GM12878 (cell line): ENCODE measurements at regions not wholly inside any gene's neighbourhood (a gene's known extent, or its start where the extent isn't known, plus 50 kb on each side); places are given as distances from the start of the nearest gene placed in this dataset.

Experiments used
- ATAC-seq: fragments of 200-7000 bp; cut with Tn5 transposase; 3 replicates; pipeline ENCODE4 v1.9.1; 2020; ENCODE audit warnings: mild to moderate bottlenecking, moderate library complexity
- BruUV-seq: library from RNA; stranded (reverse); fragments of 400-500 nt; replicated peaks from 2 replicates; lab custom pipeline; 2021; lab: Mats Ljungman, UMichigan
- CTCF ChIA-PET: fragments of 300-600 bp; sonication (Branson Sonifier 250); formaldehyde crosslinking; extraction: SDS; loops from one replicate; lab custom pipeline; 2021; ENCODE audit warnings: inconsistent platforms; lab: Yijun Ruan, JAX
- POLR2A ChIA-PET: fragments of 350-600 bp; formaldehyde crosslinking; extraction: SDS; loops from one replicate; lab custom pipeline; 2021; ENCODE audit warnings: inconsistent platforms; lab: Charles Lee
- RAD21 ChIA-PET: fragments of 300-600 bp; sonication (Branson Sonifier 250); formaldehyde crosslinking; loops from one replicate; lab custom pipeline; 2023; ENCODE audit warnings: antibody characterized with exemption; ENCODE audit not compliant: unreplicated experiment; lab: Charles Lee
- SMC1A ChIA-PET: fragments of 300-600 bp; sonication (Branson Sonifier 250); formaldehyde crosslinking; loops from one replicate; lab custom pipeline; 2023; ENCODE audit not compliant: unreplicated experiment, uncharacterized antibody; lab: Charles Lee
- DNase-seq: peaks from one replicate; pipeline ENCODE4 v3.0.0-alpha.2; 2011; ENCODE audit warnings: low read depth, low spot score
- FAIRE-seq: peaks from 3 replicates; lab custom pipeline; 2011; peaks lifted over from hg19 to GRCh38; lab: Jason Lieb, UNC
- H2AFZ ChIP-seq: 2 replicates; pipeline ENCODE4 v1.6.0; 2011; ENCODE audit warnings: low read depth, low read length, control low read depth; ENCODE audit not compliant: control insufficient read depth
- H3K27ac ChIP-seq: 2 replicates; pipeline ENCODE4 v1.5.1; 2011; ENCODE audit warnings: control low read depth; ENCODE audit not compliant: control insufficient read depth, insufficient read depth
- H3K27me3 ChIP-seq, 2 experiments: replicated peaks in 1 of 2; 2 replicates each; pipeline versions ENCODE4 v1.6.0 to v1.6.1; 2011; ENCODE audit warnings: low read length in 1 of 2; ENCODE audit not compliant: control insufficient read depth in 2 of 2, insufficient read depth in 2 of 2
- H3K36me3 ChIP-seq, 2 experiments: 2 replicates each; pipeline ENCODE4 v1.5.1; 2011; ENCODE audit warnings: low read length in 1 of 2; ENCODE audit not compliant: control insufficient read depth in 2 of 2, insufficient read depth in 2 of 2
- H3K4me1 ChIP-seq: 2 replicates; pipeline ENCODE4 v1.6.1; 2011; ENCODE audit warnings: mild to moderate bottlenecking, low read length, moderate library complexity, mixed read lengths; ENCODE audit not compliant: control insufficient read depth, insufficient read depth
- H3K4me2 ChIP-seq: 2 replicates; pipeline ENCODE4 v1.6.0; 2011; ENCODE audit warnings: control low read depth; ENCODE audit not compliant: control insufficient read depth, insufficient read depth
- H3K4me3 ChIP-seq: fragments of 200-600 bp; sonication (generic); 2 replicates; pipeline ENCODE4 v1.5.1; 2016
- H3K79me2 ChIP-seq: 2 replicates; pipeline ENCODE4 v1.6.0; 2011; ENCODE audit warnings: low read length; ENCODE audit not compliant: control insufficient read depth, insufficient read depth
- H3K9ac ChIP-seq: 2 replicates; pipeline ENCODE4 v1.8.0; 2011; ENCODE audit warnings: low read length, control low read depth, mixed read lengths; ENCODE audit not compliant: control insufficient read depth, insufficient read depth
- H3K9me3 ChIP-seq: replicated peaks from 3 replicates; pipeline ENCODE4 v1.5.1; 2011; ENCODE audit warnings: mild to moderate bottlenecking, low read length; ENCODE audit not compliant: control insufficient read depth, insufficient read depth
- H4K20me1 ChIP-seq: 2 replicates; pipeline ENCODE4 v1.6.0; 2011; ENCODE audit not compliant: control insufficient read depth, insufficient read depth
- ESRRA ChIP-seq: IDR thresholded peaks from 2 replicates; pipeline ENCODE4 v1.6.1; 2012; ENCODE audit warnings: mild to moderate bottlenecking, low read length, improper control_type of control experiment
- HDAC6 ChIP-seq: fragments of 200-600 bp; sonication (generic); IDR thresholded peaks from one replicate; pipeline ENCODE4 v1.8.0; 2017; ENCODE audit warnings: antibody characterized with exemption; ENCODE audit not compliant: unreplicated experiment
- MEF2A ChIP-seq: IDR thresholded peaks from 2 replicates; pipeline ENCODE4 v1.6.1; 2011; ENCODE audit warnings: low read depth, mild to moderate bottlenecking, low read length, moderate library complexity; ENCODE audit not compliant: insufficient read depth
- SPI1 ChIP-seq: IDR thresholded peaks from 2 replicates; pipeline ENCODE4 v1.6.1; 2011; ENCODE audit warnings: low read depth, mild to moderate bottlenecking, low read length, moderate library complexity, borderline replicate concordance; ENCODE audit not compliant: insufficient read depth
- SUZ12 ChIP-seq: fragments of 200-600 bp; sonication (generic); IDR thresholded peaks from one replicate; pipeline ENCODE4 v1.6.1; 2018; ENCODE audit warnings: antibody characterized with exemption, mild to moderate bottlenecking; ENCODE audit not compliant: unreplicated experiment
- TCF3 ChIP-seq: IDR thresholded peaks from 2 replicates; pipeline ENCODE4 v1.6.1; 2012; ENCODE audit warnings: low read depth, mild to moderate bottlenecking, low read length, borderline replicate concordance; ENCODE audit not compliant: insufficient read depth
- WGBS: methylation state at CpG from one replicate; pipeline ENCODE4 v1.1.6; 2016; ENCODE audit warnings: low lambda C conversion rate; ENCODE audit not compliant: insufficient replicate concordance, insufficient coverage; ENCODE audit errors: missing lambda C conversion rate; 5-methylcytosine and 5-hydroxymethylcytosine counted together
- in situ Hi-C: fragments of 300-500 bp; cut with MboI; formaldehyde crosslinking; loops from 9 replicates; pipeline ENCODE4 v1.14.3; 2018; ENCODE audit warnings: mixed read lengths
- intact Hi-C: fragments of 100-400 bp; cut with micrococcal nuclease; formaldehyde crosslinking; loops from one replicate; pipeline ENCODE4 v1.14.2; 2022; ENCODE audit not compliant: unreplicated experiment
- TF ChIP-seq, protein P1 (sequence below): fragments of 450-650 bp; IDR thresholded peaks from 2 replicates; pipeline ENCODE4 v1.6.1; 2017; ENCODE audit warnings: mild to moderate bottlenecking, moderate library complexity
- TF ChIP-seq, protein P2 (sequence below): IDR thresholded peaks from 2 replicates; pipeline ENCODE4 v1.6.1; 2012; ENCODE audit warnings: improper control_type of control experiment, low read depth, low read length; ENCODE audit not compliant: insufficient replicate concordance
- TF ChIP-seq, protein P3 (sequence below): fragments of 450-650 bp; formaldehyde crosslinking; IDR thresholded peaks from 2 replicates; pipeline ENCODE4 v1.4.0; 2020; ENCODE audit warnings: mild to moderate bottlenecking, moderate library complexity

DNA sequence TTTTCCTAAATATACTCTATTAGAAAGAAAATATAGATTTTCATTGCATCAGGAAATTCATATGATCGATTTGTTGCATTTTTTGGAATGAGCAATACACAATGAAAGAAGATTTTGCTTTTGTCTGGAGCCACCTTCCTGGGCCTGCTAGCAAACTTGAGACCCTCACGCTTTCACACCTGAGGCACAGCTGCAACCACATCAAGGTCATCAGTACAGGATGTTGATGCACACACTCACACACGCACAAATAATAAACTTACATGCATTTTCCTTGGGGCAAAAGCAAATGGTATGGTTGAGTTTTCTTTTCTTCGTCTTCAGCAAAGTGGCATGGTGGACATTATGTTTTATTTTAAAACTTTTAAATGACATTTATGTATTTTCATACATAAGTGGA lies 64.8 kb upstream of the SATB1 start:
- H3K4me3 ChIP-seq = no peak overlapping the region
- TF ChIP-seq HDAC6 (no peak), TCF3 (no peak), MEF2A (no peak), ESRRA (no peak), SPI1 (no peak), SUZ12 (no peak)
- TF ChIP-seq, protein P1, sequence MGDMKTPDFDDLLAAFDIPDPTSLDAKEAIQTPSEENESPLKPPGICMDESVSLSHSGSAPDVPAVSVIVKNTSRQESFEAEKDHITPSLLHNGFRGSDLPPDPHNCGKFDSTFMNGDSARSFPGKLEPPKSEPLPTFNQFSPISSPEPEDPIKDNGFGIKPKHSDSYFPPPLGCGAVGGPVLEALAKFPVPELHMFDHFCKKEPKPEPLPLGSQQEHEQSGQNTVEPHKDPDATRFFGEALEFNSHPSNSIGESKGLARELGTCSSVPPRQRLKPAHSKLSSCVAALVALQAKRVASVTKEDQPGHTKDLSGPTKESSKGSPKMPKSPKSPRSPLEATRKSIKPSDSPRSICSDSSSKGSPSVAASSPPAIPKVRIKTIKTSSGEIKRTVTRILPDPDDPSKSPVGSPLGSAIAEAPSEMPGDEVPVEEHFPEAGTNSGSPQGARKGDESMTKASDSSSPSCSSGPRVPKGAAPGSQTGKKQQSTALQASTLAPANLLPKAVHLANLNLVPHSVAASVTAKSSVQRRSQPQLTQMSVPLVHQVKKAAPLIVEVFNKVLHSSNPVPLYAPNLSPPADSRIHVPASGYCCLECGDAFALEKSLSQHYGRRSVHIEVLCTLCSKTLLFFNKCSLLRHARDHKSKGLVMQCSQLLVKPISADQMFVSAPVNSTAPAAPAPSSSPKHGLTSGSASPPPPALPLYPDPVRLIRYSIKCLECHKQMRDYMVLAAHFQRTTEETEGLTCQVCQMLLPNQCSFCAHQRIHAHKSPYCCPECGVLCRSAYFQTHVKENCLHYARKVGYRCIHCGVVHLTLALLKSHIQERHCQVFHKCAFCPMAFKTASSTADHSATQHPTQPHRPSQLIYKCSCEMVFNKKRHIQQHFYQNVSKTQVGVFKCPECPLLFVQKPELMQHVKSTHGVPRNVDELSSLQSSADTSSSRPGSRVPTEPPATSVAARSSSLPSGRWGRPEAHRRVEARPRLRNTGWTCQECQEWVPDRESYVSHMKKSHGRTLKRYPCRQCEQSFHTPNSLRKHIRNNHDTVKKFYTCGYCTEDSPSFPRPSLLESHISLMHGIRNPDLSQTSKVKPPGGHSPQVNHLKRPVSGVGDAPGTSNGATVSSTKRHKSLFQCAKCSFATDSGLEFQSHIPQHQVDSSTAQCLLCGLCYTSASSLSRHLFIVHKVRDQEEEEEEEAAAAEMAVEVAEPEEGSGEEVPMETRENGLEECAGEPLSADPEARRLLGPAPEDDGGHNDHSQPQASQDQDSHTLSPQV = no peak
- TF ChIP-seq, protein P2, sequence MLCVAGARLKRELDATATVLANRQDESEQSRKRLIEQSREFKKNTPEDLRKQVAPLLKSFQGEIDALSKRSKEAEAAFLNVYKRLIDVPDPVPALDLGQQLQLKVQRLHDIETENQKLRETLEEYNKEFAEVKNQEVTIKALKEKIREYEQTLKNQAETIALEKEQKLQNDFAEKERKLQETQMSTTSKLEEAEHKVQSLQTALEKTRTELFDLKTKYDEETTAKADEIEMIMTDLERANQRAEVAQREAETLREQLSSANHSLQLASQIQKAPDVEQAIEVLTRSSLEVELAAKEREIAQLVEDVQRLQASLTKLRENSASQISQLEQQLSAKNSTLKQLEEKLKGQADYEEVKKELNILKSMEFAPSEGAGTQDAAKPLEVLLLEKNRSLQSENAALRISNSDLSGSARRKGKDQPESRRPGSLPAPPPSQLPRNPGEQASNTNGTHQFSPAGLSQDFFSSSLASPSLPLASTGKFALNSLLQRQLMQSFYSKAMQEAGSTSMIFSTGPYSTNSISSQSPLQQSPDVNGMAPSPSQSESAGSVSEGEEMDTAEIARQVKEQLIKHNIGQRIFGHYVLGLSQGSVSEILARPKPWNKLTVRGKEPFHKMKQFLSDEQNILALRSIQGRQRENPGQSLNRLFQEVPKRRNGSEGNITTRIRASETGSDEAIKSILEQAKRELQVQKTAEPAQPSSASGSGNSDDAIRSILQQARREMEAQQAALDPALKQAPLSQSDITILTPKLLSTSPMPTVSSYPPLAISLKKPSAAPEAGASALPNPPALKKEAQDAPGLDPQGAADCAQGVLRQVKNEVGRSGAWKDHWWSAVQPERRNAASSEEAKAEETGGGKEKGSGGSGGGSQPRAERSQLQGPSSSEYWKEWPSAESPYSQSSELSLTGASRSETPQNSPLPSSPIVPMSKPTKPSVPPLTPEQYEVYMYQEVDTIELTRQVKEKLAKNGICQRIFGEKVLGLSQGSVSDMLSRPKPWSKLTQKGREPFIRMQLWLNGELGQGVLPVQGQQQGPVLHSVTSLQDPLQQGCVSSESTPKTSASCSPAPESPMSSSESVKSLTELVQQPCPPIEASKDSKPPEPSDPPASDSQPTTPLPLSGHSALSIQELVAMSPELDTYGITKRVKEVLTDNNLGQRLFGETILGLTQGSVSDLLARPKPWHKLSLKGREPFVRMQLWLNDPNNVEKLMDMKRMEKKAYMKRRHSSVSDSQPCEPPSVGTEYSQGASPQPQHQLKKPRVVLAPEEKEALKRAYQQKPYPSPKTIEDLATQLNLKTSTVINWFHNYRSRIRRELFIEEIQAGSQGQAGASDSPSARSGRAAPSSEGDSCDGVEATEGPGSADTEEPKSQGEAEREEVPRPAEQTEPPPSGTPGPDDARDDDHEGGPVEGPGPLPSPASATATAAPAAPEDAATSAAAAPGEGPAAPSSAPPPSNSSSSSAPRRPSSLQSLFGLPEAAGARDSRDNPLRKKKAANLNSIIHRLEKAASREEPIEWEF = no peak
- TF ChIP-seq, protein P3, sequence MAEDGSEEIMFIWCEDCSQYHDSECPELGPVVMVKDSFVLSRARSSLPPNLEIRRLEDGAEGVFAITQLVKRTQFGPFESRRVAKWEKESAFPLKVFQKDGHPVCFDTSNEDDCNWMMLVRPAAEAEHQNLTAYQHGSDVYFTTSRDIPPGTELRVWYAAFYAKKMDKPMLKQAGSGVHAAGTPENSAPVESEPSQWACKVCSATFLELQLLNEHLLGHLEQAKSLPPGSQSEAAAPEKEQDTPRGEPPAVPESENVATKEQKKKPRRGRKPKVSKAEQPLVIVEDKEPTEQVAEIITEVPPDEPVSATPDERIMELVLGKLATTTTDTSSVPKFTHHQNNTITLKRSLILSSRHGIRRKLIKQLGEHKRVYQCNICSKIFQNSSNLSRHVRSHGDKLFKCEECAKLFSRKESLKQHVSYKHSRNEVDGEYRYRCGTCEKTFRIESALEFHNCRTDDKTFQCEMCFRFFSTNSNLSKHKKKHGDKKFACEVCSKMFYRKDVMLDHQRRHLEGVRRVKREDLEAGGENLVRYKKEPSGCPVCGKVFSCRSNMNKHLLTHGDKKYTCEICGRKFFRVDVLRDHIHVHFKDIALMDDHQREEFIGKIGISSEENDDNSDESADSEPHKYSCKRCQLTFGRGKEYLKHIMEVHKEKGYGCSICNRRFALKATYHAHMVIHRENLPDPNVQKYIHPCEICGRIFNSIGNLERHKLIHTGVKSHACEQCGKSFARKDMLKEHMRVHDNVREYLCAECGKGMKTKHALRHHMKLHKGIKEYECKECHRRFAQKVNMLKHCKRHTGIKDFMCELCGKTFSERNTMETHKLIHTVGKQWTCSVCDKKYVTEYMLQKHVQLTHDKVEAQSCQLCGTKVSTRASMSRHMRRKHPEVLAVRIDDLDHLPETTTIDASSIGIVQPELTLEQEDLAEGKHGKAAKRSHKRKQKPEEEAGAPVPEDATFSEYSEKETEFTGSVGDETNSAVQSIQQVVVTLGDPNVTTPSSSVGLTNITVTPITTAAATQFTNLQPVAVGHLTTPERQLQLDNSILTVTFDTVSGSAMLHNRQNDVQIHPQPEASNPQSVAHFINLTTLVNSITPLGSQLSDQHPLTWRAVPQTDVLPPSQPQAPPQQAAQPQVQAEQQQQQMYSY = no peak

More for the DNA sequence above, 64.8 kb upstream of the SATB1 start:
- no peaks in the 10 kb centered on the region for H3K79me2 ChIP-seq
- no peak overlapping the region for H3K4me2 ChIP-seq
- ATAC-seq (no peak), DNase-seq (no peak), FAIRE-seq (no peak)
- H3K4me1 ChIP-seq = no peaks in the 10 kb centered on the region
- H3K27me3 ChIP-seq = no peaks in the 10 kb centered on the region
- H3K27ac ChIP-seq = no peak overlapping the region
- no TSS peak for BruUV-seq
- ChIA-PET CTCF (no interaction called here), SMC1A (no interaction called here), RAD21 (no interaction called here), POLR2A (no interaction called here)
- no peak overlapping the region for H3K9ac ChIP-seq
- no peak overlapping the region for H2AFZ ChIP-seq
- WGBS = 21% methylated on average over 4 of the region's 4 CpGs
- H3K9me3 ChIP-seq = no peaks in the 10 kb centered on the region
- in situ Hi-C loops = no loop called here
- intact Hi-C loops = no loop called here
- no peaks in the 10 kb centered on the region for H4K20me1 ChIP-seq
- no peaks in the 10 kb centered on the region for H3K36me3 ChIP-seq
